OCI-M2 (cell line): ENCODE measurements at regions not wholly inside any gene's neighbourhood (a gene's known extent, or its start where the extent isn't known, plus 50 kb on each side); places are given as distances from the start of the nearest gene placed in this dataset.

Source experiments
- DNase-seq: peaks from one replicate; lab custom pipeline; 2025; ENCODE audit not compliant: unreplicated experiment; lab: John Stamatoyannopoulos, UW

DNA sequence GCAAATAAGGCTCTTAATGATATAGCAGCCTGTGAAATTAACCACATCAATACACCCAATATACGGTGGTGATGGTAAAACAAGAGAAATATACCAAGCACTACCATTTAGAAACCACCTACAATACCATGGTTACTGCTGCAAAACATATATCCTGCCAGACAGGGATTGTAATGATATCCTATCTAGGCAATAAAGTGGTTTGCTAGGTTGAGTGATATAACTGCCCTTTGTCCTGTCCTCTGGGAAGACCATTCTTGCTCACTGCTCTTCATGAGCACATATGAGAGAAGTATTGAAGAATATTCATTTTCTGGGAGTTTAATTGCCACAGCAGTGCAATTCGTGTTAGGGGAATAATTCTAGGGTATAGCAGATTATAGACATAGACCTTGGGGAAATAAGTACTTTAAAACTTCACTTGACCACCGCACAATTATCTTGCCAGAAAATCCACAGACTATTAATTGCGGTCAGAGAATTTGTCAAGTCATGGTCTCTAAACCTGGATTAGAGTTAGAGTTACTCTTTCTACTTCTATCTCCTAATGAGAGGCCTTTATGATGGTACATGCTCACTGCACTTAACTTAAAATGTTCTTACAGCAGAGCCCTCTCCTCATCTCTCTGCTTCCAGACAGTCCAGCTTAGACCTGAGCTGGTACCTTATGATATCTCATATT, 413.0 kb downstream of the ZNF608 start:
- DNase-seq = no peak

- DNase-seq = no peak
These were observed 414.2 kb downstream of the ZNF608 start for GRCh38 chr5:124332273-124332672.

GRCh38 chr5:124330595-124331220, 415.7 kb downstream of the ZNF608 start:
- no peak for DNase-seq

DNA sequence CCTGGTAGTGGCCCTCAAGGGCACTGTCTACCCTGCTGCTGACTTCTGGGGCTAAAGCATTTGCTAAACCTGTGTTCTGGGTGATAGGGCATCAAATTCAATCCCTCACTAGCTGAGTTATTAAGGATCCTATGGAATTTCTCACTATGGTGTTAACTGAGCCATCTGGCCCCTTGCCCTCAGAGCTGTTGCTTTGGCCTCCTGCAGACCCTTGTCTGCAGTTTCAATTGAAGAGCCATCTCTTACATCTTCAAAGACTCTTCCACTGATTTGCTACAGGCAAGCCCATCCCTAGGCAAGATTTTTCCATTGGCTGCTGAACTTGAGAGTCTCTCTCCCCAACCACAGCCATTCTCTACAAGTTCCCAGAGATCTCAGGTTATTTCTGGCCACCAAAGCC, 418.2 kb downstream of the ZNF608 start:
- DNase-seq = no peak

- DNase-seq = no peak
These were observed 427.8 kb downstream of the ZNF608 start for GRCh38 chr5:124318661-124319060.

GRCh38 chr5:124317451-124317850, 429.0 kb downstream of the ZNF608 start:
- DNase-seq = no peak

DNA sequence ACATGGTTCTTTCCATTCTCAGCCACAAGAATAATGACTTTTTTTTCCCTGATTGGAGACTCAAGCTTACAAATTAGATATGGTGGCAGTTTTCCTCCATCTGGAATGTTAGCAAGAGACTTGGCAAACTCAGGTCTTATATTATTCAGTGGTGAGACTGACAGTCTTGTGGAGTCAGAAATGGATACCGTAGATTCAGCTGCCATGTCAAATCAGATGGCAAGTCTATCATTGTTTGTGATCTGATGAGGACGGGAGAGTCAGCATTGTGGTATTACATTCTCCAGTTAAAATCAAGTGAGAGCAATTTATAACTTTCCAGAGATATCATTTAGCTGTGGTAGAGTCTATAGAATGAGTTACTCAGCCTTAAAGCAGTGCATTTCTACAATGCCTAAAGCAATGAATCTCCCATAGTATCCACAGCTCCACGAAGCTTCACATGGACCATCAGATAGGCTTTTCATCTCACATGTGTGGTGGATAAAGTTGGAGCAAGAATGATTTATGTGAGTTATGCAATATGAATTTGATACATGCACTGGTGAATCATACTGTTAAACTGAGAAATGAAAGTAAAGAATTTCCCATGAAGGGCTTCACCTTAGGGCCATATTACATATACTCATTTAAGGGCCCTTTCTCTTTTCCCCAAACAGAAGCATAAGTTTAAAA, 430.6 kb downstream of the ZNF608 start:
- no peak for DNase-seq

- DNase-seq = no peak
These were observed 436.0 kb downstream of the ZNF608 start for GRCh38 chr5:124310453-124310852.

DNA sequence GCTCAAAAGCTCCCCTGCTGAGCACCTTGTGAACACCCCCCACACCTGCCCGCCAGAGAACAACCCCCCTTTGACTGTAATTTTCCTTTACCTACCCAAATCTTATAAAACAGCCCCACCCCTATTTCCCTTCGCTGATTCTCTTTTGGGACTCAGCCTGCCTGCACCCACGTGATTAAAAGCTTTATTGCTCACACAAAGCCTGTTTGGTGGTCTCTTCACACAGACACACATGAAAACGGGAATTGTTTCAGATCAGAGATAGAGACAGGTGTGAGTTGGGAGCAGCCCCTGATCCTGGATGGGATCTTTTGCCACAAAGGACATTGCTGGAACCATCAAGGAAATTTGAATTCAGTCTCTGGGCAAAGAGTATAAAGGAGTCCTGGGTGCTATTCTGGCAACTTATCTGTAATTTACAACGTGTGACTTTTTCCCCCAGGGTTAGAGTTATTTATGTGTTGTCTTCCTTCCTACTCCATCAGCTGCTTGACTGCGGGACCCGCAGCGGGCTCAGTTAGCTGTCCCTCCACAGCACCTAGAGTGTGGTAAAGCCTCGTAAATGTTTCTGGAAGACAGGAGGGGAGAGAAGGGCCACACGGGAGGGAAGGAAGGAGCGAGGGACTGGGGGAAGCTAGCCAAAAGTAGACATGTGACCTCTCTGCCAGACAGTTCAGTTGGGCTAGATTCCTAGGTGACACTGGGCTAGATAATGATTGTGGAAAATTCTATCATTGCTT, 437.0 kb downstream of the ZNF608 start:
- DNase-seq = no peak

- no peak for DNase-seq
These were observed 443.1 kb downstream of the ZNF608 start for GRCh38 chr5:124303366-124303765.

- no peak for DNase-seq
These were observed 443.9 kb downstream of the ZNF608 start for GRCh38 chr5:124302533-124302932.

GRCh38 chr5:124301850-124302249, 444.6 kb downstream of the ZNF608 start:
- DNase-seq = no peak

- no peak for DNase-seq
These were observed 445.4 kb downstream of the ZNF608 start for GRCh38 chr5:124300815-124301621.

DNA sequence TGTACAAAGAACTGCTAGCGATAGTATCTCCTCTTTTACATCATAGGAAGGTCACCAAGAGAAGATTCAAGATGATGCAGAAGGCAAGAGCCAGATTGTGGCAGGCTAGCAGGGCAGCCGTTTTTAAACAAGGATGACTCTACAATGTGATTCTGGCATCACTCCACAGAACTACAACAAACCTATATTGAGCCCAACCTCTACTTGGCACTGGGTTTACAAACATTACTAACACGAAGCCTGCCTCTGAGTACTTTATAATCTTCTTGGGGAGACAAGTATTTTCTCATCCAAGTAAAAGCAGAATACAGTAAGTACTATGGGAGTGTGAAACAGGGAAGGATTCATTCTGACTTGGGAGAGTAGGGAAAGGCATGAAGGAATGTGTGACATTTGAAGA, 448.6 kb downstream of the ZNF608 start:
- no peak for DNase-seq

DNA sequence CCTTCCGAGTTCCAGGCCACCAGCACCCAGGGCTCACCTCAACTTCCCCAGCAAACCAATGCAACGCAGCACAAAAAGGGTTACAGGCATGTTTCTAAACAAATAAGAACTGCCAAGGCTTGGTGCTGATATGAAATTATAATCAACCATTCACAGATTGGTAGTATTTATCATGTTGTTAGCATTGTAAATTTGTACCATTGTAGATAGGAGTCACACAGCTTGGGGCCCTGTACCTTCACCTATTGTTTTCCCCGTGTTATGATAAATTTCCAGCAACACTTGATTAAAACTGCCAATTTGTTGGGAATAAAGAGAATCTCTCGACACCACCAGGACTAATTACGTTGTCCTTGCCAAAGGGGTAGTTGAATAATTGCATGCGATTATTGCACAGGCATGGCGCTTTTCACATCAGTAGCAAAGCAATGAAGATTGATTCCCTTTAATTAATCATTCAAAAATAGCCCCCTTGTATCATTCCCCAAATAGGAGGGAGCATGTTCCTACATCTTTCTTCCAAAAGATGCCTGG, 454.1 kb downstream of the ZNF608 start:
- DNase-seq = no peak

GRCh38 chr5:124289641-124290311, 456.7 kb downstream of the ZNF608 start:
- DNase-seq = no peak

DNA sequence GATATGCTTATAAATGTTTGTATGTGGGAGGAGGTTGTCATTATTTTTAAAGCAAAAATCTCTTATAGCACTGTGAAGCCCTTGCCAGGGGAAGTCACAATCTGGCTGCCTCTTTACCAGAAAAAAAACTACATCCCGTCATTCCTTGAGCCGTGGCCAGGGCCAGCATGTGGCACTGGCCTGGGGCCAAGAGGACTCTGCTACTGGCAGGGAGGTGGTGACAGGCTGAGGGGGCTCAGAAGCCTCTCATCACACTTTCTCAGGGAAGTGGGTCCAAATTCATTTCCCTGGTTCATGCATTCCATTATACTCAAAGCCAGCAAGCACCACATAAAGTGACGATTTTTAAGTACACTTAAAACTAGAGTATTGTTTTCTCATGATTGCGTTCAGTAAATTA, 457.3 kb downstream of the ZNF608 start:
- no peak for DNase-seq

- no peak for DNase-seq
These were observed 458.6 kb downstream of the ZNF608 start for GRCh38 chr5:124287813-124288212.

DNA sequence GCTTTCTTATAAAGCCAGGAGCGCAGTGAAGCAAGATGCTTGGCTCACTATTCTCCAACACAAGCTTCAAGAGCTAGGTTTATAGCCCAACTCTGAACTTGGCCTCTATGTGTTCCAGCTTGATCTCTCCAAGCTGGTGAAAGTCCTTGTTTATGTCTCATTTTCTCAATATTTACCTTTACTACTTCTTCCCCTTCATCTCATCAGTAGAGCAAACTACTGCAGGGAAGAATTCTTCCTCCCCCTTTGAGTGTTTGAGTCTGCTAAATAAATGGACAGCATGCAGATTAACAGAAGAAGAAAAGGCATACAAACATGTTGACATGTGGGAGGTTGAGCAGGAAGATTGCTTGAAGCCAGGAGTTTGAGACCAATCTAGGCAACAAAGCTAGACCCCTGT, 460.7 kb downstream of the ZNF608 start:
- DNase-seq = no peak

DNA sequence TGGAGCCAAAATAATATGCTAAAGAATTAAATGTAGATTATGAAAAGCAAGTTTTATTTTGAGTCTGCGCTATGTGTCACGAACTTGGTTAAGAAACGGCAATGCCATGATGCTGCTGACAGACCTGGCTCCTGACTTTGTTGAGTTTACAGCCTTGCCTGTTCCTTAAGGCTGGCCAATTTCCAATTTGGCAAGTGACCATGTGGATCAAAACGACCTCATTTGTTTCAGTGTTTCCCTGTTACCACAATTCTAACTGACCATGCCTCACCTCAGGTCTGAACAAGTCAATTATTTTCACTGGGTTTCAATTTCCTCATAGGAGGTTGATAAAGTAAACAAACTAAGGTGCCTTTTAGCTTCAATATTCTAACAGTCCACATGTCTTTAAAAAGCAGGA, 461.4 kb downstream of the ZNF608 start:
- no peak for DNase-seq
